ENCODE measurements at regions not wholly inside any gene's neighbourhood (a gene's known extent, or its start where the extent isn't known, plus 50 kb on each side); places are given as distances from the start of the nearest gene placed in this dataset.

GRCh38 chr5:168227001-168227400 is 64.4 kb upstream of the WWC1 start:
- TF ChIP-seq CTCF (IDR thresholded peaks at IDR 0.05), result no peak
- no peak for TF ChIP-seq EZH2 (IDR thresholded peaks at IDR 0.05; ENCODE audit: borderline replicate concordance, insufficient read depth, low read depth, low read length, poor library complexity, severe bottlenecking)
